Motor neuron (in vitro differentiated cells): ENCODE measurements at regions not wholly inside any gene's neighbourhood (a gene's known extent, or its start where the extent isn't known, plus 50 kb on each side); places are given as distances from the start of the nearest gene placed in this dataset.
A peak's percentile ranks its signal among the peaks of the same experiment; 100 is the strongest.

ENCODE experiments used
- ATAC-seq, 8 experiments: fragments of 200-7000 bp; cut with Tn5 transposase; replicated peaks in 6 of 8; 2 replicates each; pipeline ENCODE4 v1.8.0; 2021; ENCODE audit warnings: mild to moderate bottlenecking in 8 of 8, moderate library complexity in 8 of 8
- H3K27ac ChIP-seq, 2 donors: fragments of 250-450 bp; sonication (Bioruptor Pico); 2 replicates each; pipeline ENCODE4 v1.9.0; 2021; ENCODE audit warnings: antibody characterized with exemption in 2 of 2, mild to moderate bottlenecking in 2 of 2, moderate library complexity in 1 of 2
- H3K4me1 ChIP-seq, 2 donors: fragments of 250-450 bp; sonication (Bioruptor Pico); replicated peaks in 1 of 2; 2 replicates each; pipeline ENCODE4 v1.6.1; 2021; ENCODE audit warnings: antibody characterized with exemption in 2 of 2, mild to moderate bottlenecking in 2 of 2, moderate library complexity in 1 of 2
- H3K4me3 ChIP-seq, 5 donors: fragments of 250-450 bp; sonication (Bioruptor Pico); 2 replicates each; pipeline ENCODE4 v1.9.0; 2021; ENCODE audit warnings: antibody characterized with exemption in 5 of 5, mild to moderate bottlenecking in 5 of 5, moderate library complexity in 4 of 5
- WGBS, 10 experiments: fragments of 450-650 bp; shearing (Covaris generic); methylation state at CpG; one replicate each; pipeline ENCODE4 v1.0.0; 2022; 5-methylcytosine and 5-hydroxymethylcytosine counted together
- in situ Hi-C, 9 experiments: fragments of 400-800 bp; cut with MboI; loops; one replicate each; pipeline ENCODE4 v1.15.0; 2021; ENCODE audit warnings: low sequenced_read_pairs in 9 of 9, low pct_unique_long_range_greater_than_20kb in 2 of 9; ENCODE audit not compliant: unreplicated experiment in 9 of 9

DNA sequence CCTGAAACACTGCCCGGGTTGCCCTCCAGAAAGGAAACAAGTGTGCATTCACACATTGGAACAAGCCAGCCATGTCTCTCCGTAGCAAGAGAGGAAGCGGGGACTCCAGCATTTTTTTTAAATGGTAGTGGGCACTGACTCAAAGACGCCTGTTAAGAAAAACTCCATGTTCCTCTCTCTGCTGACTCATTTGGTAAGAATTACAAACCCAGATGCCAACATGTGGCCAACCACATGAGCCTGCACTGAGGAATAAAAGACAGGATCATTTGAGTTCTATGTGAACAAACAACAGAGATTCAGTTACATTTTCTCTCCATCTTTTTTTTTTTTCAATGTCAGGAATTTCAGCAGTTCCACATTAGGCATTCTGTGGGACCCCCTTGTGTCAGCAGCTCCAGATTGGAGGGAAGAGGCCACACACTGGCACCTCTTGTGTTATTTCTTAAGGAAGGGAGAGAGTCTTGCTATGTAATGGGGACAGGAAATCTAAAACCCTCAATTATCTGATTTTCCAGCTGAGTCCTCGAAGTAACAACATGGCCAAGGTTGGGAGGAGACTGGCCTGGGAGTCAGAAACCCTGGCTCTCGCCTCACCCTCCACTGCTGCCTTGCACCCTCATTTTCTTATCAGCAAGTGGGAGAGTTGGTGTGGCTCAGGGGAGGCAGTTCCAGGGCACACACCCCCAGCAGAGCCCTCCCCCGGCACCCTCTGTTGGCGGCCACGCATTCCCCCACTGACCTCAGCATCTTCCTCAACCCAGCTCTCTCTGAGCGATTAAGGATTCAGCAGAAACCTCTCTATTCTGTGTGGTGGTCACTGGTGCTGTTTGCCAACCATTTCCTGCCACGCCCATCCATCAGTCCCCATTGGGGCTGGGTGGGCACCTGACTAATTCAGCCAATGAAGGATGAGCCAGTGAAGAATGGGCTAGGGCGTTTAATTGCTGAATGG, 173.0 kb downstream of the FOXL1 start:
- Histone ChIP-seq H3K4me3 (no peak overlapping the region), H3K4me1 (peaks cover 8 to 24% of the 10 kb centered on the region in 2 donors), H3K27ac (no peak overlapping the region)
- 0 to 100% (median 85%) methylated on average over 1 to 4 of the region's 12 CpGs; no CpG with 5 or more reads in 4 of the 10 experiments for WGBS, 10 experiments
- ATAC-seq, result peak in 1 of 8 experiments; percentile 26
- in situ Hi-C loops, result loop anchor here in 1 of 9 experiments (25.0 kb wide), 2 partner anchors 164 to 311 kb away; partner anchors contain the start of gene FOXL1

DNA sequence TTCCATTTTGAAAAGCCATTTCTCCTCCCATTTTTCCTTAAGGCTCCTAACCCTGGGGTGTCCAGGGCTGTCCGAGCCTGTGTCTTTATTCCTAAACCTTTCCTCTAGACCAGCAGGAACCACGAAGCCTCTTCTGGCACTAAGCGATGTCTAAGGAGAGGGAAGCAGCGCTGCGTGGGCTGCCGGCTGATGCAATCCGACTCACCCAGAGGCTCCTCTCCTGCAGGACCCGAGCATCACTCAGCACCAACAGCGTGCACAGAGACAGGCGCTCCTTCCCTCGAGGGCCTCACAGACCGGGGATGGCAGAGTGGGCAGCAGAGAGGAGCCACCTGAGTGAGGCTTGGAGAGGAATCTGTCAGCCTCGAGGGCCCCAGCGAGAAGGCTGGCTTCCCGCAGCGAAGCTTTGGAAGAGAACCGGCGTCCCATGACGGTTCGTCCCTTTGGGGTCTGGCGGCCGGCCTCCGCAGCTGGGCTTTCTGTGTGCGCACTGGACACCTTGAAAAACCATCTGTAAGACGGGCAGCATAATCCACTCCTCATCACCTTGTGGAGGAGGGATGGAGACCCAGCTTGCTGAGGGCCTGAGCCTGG, 174.3 kb downstream of the FOXL1 start:
- peak in 5 of 8 experiments; percentile 74 to 93 (median 84) for ATAC-seq
- 79 to 100% (median 87%) methylated on average over 1 to 12 of the region's 25 CpGs; no CpG with 5 or more reads in 3 of the 10 experiments for WGBS, 10 experiments
- Histone ChIP-seq H3K4me3 (no peak overlapping the region), H3K4me1 (peaks cover 8 to 24% of the 10 kb centered on the region in 2 donors), H3K27ac (no peak overlapping the region)
- in situ Hi-C loops, result loop anchor here in 1 of 9 experiments (25.0 kb wide), 2 partner anchors 165 to 310 kb away; partner anchors contain the start of gene FOXL1

DNA sequence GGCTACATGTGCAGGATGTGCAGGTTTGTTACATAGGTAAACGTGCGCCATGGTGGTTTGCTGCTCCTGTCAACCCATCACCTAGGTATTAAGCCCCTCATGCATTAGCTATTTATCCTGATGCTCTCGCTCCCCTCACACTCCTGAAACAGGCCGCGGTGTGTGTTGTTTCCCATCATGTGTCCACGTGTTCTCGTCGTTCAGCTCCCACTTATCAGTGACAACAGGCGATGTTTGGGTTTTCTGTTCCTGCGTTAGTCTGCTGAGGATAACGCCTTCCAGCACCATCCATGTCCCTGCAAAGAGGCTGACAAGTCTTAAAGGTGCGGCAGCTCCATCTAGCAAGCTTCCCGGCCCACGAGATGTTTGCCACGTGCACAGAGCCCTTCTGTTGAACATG, 175.1 kb downstream of the FOXL1 start:
- WGBS, 10 experiments, result 42 to 100% (median 84%) methylated on average over 3 to 8 of the region's 15 CpGs; no CpG with 5 or more reads in 2 of the 10 experiments
- Histone ChIP-seq H3K4me3 (no peak overlapping the region), H3K4me1 (peaks cover 8 to 24% of the 10 kb centered on the region in 2 donors), H3K27ac (no peak overlapping the region)
- no peak for ATAC-seq
- in situ Hi-C loops, result loop anchor here in 1 of 9 experiments (25.0 kb wide), 2 partner anchors 166 to 309 kb away; partner anchors contain the start of gene FOXL1

DNA sequence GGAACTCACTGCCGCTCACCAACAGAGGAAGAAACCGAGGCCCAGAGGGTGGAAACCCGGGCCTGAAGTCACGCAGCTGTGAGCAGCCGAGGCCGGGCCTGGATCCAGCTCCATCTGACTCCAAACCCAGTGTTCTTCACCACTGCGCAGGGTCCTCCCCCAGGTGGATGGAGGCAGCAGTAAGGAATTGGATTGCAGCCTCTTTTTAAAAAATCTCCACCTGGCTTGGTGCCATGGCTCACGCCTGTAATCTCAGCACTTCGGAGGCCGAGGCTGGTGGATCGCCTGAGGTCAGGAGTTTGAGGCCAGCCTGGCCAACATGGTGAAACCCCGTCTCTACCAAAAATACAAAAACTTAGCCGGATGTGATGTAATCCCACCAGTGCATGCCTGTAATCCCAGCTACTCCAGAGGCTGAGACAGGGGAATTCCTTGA, 177.2 kb downstream of the FOXL1 start:
- no peak overlapping the region for H3K4me3 ChIP-seq
- ATAC-seq, result no peak
- peaks cover 8 to 13% of the 10 kb centered on the region in 2 donors for H3K4me1 ChIP-seq
- no peak overlapping the region for H3K27ac ChIP-seq
- WGBS, 10 experiments, result 60 to 97% (median 80%) methylated on average over 1 to 6 of the region's 13 CpGs; no CpG with 5 or more reads in 5 of the 10 experiments
- in situ Hi-C loops, result loop anchor here in 1 of 9 experiments (25.0 kb wide), 2 partner anchors 168 to 307 kb away; partner anchors contain the start of gene FOXL1

DNA sequence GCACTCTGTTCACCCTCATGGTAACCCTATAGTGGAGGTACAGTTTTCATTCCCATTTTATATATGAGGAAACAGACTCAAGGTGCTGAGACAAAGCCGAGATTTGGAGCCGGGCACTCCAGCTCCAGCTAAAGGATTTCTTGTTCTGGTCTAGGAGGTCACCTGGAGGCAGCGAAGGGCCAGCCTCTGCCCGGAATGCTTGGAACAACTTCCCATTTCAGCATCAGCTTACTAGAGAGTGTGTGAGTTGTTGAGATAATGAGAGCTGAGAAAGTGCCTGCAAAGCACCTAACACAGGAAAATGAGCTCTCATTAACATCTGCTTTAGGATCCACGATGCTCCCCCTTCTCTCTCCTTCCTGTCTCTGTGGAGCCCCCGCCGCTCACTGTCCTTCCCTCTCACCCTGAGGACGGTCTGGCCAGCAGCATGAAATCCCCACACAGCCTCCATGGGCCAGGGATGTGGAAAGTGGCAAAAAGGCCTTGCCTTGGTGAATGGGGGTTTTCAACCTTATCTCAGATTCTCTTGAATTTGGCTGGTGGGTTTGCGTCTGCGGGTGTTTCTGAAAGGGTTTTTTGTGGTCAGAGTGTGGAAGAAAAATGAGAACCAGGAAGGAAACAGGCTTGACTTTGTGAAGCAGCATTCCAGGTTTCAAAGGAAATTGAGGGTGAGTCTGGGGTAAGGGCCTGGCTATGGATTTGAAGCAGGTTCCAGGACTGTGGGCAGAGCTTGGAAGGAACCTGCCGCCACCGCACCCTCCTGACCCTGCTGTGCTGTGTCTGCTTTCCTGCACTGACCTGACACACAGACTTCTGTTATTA, 178.7 kb downstream of the FOXL1 start:
- in situ Hi-C loops, result loop anchor here in 1 of 9 experiments (25.0 kb wide), 2 partner anchors 170 to 305 kb away; partner anchors contain the start of gene FOXL1
- no peak overlapping the region for H3K27ac ChIP-seq
- peaks cover 17 to 18% of the 10 kb centered on the region in 2 donors for H3K4me1 ChIP-seq
- WGBS, 10 experiments, result 73 to 93% (median 77%) methylated on average over 3 to 8 of the region's 12 CpGs; no CpG with 5 or more reads in 3 of the 10 experiments
- ATAC-seq, result no peak
- H3K4me3 ChIP-seq, result no peak overlapping the region

DNA sequence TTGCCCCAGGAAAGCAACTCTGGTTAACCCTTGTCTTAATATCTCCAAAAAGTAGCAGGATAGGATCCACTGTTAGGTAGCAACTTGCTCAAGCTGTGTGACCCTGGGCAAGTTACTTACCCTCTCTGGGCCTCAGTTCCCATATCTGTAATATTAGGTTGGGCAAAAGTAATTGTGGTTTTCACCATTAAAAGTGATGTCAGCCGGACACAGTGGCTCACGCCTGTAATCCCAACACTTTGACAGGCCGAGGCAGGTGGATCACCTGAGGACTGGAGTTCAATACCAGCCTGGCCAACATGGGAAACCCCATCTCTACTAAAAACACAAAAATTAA, 179.3 kb downstream of the FOXL1 start:
- WGBS, 10 experiments, result 88 to 95% methylated on average over 3 of the region's 3 CpGs; no CpG with 5 or more reads in 8 of the 10 experiments

DNA sequence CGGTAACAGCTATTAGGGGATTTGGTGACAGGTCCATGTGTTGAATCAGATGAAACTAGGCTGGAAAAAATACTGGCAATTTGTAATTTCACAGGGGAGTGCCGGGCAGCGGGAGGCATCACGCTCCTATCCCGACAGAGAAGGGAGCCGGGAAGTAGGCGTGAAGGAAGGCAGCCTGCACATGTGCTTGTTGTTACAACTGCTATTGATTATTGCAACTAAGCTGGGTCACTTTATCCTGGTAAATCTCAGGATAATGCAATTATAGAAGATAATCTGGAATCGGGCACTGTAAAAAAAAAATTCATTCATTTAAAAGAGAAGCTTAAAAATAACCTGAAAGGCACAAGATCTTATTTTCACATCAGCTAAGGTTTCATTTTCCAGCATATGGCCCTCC, 180.6 kb downstream of the FOXL1 start:
- in situ Hi-C loops, result loop anchor here in 1 of 9 experiments (25.0 kb wide), 2 partner anchors 172 to 303 kb away; partner anchors contain the start of gene FOXL1
- H3K4me1 ChIP-seq, result peaks cover 12% of the 10 kb centered on the region in 2 donors
- 42 to 90% (median 80%) methylated on average over 1 to 8 of the region's 8 CpGs; no CpG with 5 or more reads in 1 of the 10 experiments for WGBS, 10 experiments
- ATAC-seq, result no peak
- H3K27ac ChIP-seq, result no peak overlapping the region
- H3K4me3 ChIP-seq, result no peak overlapping the region

More for the DNA sequence above, 179.3 kb downstream of the FOXL1 start:
- in situ Hi-C loops, result loop anchor here in 1 of 9 experiments (25.0 kb wide), 2 partner anchors 170 to 305 kb away; partner anchors contain the start of gene FOXL1
- H3K4me3 ChIP-seq, result no peak overlapping the region
- no peak overlapping the region for H3K27ac ChIP-seq
- H3K4me1 ChIP-seq, result peaks cover 14 to 15% of the 10 kb centered on the region in 2 donors
- no peak for ATAC-seq

DNA sequence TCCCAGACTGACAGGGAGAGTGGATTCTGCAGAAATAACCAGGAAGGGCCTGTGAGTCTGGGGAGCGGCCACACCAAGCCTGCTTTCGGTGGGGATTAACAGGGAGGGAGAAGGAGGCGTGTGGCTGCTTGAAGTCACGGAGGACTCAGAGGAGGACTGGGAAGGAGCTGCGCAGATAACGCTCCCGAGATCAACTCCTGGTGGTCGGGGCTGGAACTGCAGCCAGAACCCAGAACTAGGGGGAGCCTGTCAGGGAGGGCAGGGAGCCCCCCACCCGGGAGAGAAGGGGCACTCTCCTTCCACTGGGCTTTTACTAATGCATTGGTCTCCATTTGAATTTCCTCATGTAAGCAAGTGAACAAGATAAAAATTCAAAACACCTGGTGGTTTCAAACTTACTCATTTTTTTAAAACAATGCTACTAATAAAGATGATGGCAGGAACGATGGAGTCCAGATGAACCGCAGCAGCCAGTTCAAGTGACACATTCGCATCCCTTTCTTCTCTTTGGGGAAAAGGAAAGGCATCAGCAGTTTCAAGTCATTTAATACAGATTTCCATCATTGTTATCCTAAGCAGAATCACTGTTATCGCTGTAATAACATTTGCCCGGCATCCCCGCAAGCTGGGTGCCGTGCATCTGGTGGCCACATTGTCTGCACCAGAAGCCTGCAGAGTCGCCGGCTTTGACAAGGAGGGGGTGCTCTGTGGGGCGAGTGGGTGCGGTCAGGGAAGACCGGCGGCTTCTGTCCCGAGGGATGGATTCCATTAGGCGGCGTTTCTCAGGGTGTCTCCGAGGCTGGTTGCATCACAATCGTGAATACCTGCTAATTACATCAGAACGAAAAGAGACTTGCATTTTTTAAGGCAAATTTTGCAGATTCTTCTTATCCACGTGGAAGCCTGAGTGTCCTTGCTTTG, 183.0 kb downstream of the FOXL1 start:
- in situ Hi-C loops, result loop anchor here in 1 of 9 experiments (25.0 kb wide), 2 partner anchors 174 to 301 kb away; partner anchors contain the start of gene FOXL1
- WGBS, 10 experiments, result 0 to 52% (median 23%) methylated on average over 2 to 17 of the region's 29 CpGs; no CpG with 5 or more reads in 1 of the 10 experiments
- Histone ChIP-seq H3K27ac (no peak overlapping the region), H3K4me1 (peaks cover 12% of the 10 kb centered on the region in 2 donors), H3K4me3 (no peak overlapping the region)
- ATAC-seq, result peak; percentile 55 to 94 (median 82)

DNA sequence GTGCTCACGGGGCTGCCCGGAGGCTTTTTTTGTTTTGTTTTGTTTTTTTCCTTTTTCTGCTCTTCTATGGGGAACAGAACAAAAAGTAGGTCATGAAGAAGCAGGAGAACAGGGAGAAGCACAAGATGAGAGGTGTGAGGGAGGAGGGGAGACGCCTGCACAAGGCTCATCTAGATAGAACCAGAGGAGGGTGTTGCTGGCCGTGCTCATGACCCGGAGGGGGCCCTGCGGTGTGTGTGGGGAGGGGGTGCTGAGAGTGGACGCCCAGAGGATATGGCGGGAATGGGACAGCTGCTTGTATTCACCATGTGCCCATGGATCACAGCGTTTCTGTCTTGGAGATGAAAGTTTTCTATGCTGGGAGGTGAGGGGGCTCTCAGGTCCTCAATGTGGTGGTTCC, 183.7 kb downstream of the FOXL1 start:
- in situ Hi-C loops, result loop anchor here in 1 of 9 experiments (25.0 kb wide), 2 partner anchors 175 to 300 kb away; partner anchors contain the start of gene FOXL1

DNA sequence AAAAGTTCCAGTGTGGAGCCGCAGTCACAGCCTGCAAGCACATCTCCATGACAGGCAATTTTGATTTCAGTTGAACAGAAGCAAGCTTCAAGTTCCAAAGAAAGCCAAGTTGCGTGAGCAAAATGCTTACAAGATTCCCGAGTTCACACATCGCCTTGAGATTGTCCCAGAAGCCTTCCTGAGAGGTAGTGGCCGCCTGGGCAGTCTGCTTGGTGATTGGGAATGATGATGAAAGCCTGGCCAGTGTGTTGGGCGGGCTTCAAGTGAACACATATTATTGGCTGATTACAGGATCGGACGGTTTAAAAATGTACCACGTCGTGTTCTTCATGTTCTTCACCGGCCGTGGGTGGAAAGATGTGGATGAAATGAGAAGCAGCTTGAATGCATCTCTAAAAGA, 185.5 kb downstream of the FOXL1 start:
- Histone ChIP-seq H3K27ac (no peak overlapping the region), H3K4me3 (no peak overlapping the region), H3K4me1 (peaks cover 15 to 24% of the 10 kb centered on the region in 2 donors)
- in situ Hi-C loops, result loop anchor here in 1 of 9 experiments (25.0 kb wide), 2 partner anchors 177 to 298 kb away; partner anchors contain the start of gene FOXL1
- no peak for ATAC-seq
- 3 to 93% (median 87%) methylated on average over 3 to 12 of the region's 12 CpGs; no CpG with 5 or more reads in 2 of the 10 experiments for WGBS, 10 experiments

More for the DNA sequence above, 183.7 kb downstream of the FOXL1 start:
- ATAC-seq, result peak; percentile 5 to 87 (median 58)
- WGBS, 10 experiments, result 0 to 100% (median 38%) methylated on average over 1 to 7 of the region's 9 CpGs; no CpG with 5 or more reads in 2 of the 10 experiments
- no peak overlapping the region for H3K4me3 ChIP-seq
- H3K4me1 ChIP-seq, result peaks cover 12% of the 10 kb centered on the region in 2 donors
- H3K27ac ChIP-seq, result no peak overlapping the region

DNA sequence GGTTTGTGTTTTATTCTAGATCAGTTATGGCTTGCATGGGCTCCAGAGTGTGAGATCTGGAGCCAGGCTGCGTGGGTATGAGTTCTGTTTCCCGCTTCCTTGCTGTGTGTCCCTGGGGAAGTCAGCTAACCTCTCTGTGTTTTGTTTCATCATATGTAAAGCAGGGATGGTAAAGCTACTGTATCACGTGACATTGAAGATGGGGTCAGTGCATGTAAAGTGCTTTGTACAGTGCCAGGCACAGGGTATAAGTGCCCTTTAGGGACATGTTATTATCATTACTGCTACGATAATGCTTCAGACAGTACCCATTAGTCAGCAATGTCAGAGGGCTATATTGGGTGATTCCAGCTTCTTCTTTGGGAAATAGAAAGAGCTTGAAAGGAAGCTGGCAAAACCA, 186.2 kb downstream of the FOXL1 start:
- H3K4me3 ChIP-seq, result no peak overlapping the region
- peaks cover 15 to 24% of the 10 kb centered on the region in 2 donors for H3K4me1 ChIP-seq
- no peak overlapping the region for H3K27ac ChIP-seq
- WGBS, 10 experiments, result 60 to 100% (median 92%) methylated on average over 1 to 4 of the region's 4 CpGs; no CpG with 5 or more reads in 1 of the 10 experiments
- no peak for ATAC-seq
- in situ Hi-C loops, result loop anchor here in 1 of 9 experiments (25.0 kb wide), 2 partner anchors 177 to 298 kb away; partner anchors contain the start of gene FOXL1
